Neural progenitor cell (in vitro differentiated cells): ENCODE measurements at regions not wholly inside any gene's neighbourhood (a gene's known extent, or its start where the extent isn't known, plus 50 kb on each side); places are given as distances from the start of the nearest gene placed in this dataset.

Experiments used
- DNase-seq: peaks from one replicate; pipeline ENCODE4 v3.0.0-alpha.2; 2016; ENCODE audit warnings: low spot score
- H2AFZ ChIP-seq: fragments of 200-600 bp; sonication (generic); replicated peaks from 2 replicates; pipeline ENCODE4 v1.6.1; 2016; ENCODE audit warnings: antibody characterized with exemption
- H3F3A ChIP-seq: fragments of 200-600 bp; sonication (generic); 2 replicates; pipeline ENCODE4 v1.6.1; 2016; ENCODE audit warnings: antibody characterized with exemption, low read depth
- H3K27ac ChIP-seq: fragments of 200-600 bp; sonication (generic); 2 replicates; pipeline ENCODE4 v1.5.1; 2016; ENCODE audit warnings: mild to moderate bottlenecking
- H3K27me3 ChIP-seq: fragments of 200-600 bp; sonication (generic); 2 replicates; pipeline ENCODE4 v1.6.1; 2016; ENCODE audit warnings: mild to moderate bottlenecking, moderate library complexity
- H3K36me3 ChIP-seq: fragments of 200-600 bp; sonication (generic); 2 replicates; pipeline ENCODE4 v1.5.1; 2016
- H3K4me1 ChIP-seq: fragments of 200-600 bp; sonication (generic); 2 replicates; pipeline ENCODE4 v1.6.1; 2016; ENCODE audit warnings: mixed run types
- H3K4me2 ChIP-seq: fragments of 200-600 bp; sonication (generic); 2 replicates; pipeline ENCODE4 v1.6.1; 2016
- H3K4me3 ChIP-seq: fragments of 200-600 bp; sonication (generic); 2 replicates; pipeline ENCODE4 v1.5.1; 2016
- H3K79me2 ChIP-seq: fragments of 200-600 bp; sonication (generic); 2 replicates; pipeline ENCODE4 v1.6.1; 2016; ENCODE audit warnings: low read depth
- H3K9ac ChIP-seq: fragments of 200-600 bp; sonication (generic); 2 replicates; pipeline ENCODE4 v1.6.1; 2016
- H3K9me3 ChIP-seq: fragments of 200-600 bp; sonication (generic); 2 replicates; pipeline ENCODE4 v1.5.1; 2016; ENCODE audit warnings: low read depth
- H4K20me1 ChIP-seq: fragments of 200-600 bp; sonication (generic); 2 replicates; pipeline ENCODE4 v1.6.1; 2016; ENCODE audit warnings: low read depth
- H3K27ac Mint-ChIP-seq: 3 replicates; pipeline ENCODE4 v1.8.0; 2021; ENCODE audit warnings: mixed read lengths
- H3K27me3 Mint-ChIP-seq: 2 replicates; pipeline ENCODE4 v1.8.0; 2022; ENCODE audit warnings: low read depth, mild to moderate bottlenecking, inconsistent platforms, moderate library complexity, mixed read lengths; ENCODE audit not compliant: insufficient read depth
- H3K36me3 Mint-ChIP-seq: 3 replicates; pipeline ENCODE4 v1.8.0; 2021; ENCODE audit warnings: mixed read lengths
- H3K4me1 Mint-ChIP-seq: 3 replicates; pipeline ENCODE4 v1.8.0; 2021; ENCODE audit warnings: mixed read lengths
- H3K4me3 Mint-ChIP-seq: 3 replicates; pipeline ENCODE4 v1.8.0; 2021; ENCODE audit warnings: mild to moderate bottlenecking, moderate library complexity, mixed read lengths
- H3K9me3 Mint-ChIP-seq: 3 replicates; pipeline ENCODE4 v1.8.0; 2020; ENCODE audit warnings: mixed read lengths
- CTCF ChIP-seq: fragments of 200-600 bp; sonication (generic); IDR thresholded peaks from 2 replicates; pipeline ENCODE4 v1.5.1; 2017; ENCODE audit warnings: antibody characterized with exemption, mild to moderate bottlenecking
- EZH2 ChIP-seq: fragments of 200-600 bp; sonication (generic); IDR thresholded peaks from 2 replicates; pipeline ENCODE4 v1.6.1; 2017; ENCODE audit warnings: antibody characterized with exemption, mild to moderate bottlenecking, moderate library complexity
- EZH2phosphoT487 ChIP-seq: fragments of 200-600 bp; sonication (generic); IDR thresholded peaks from 2 replicates; pipeline ENCODE4 v1.6.1; 2017; ENCODE audit warnings: antibody characterized with exemption

GRCh38 chr3:84236261-84236660 is 722.5 kb upstream of the CADM2 start:
- Histone ChIP-seq H3K9ac (no peak overlapping the region), H2AFZ (no peak overlapping the region), H3K4me1 (no peaks in the 10 kb centered on the region), H3K79me2 (no peaks in the 10 kb centered on the region), H3F3A (no peaks in the 10 kb centered on the region), H4K20me1 (no peaks in the 10 kb centered on the region), H3K4me2 (no peak overlapping the region), H3K4me3 (no peak overlapping the region), H3K27ac (no peak overlapping the region), H3K27me3 (no peaks in the 10 kb centered on the region), H3K9me3 (no peaks in the 10 kb centered on the region), H3K36me3 (no peaks in the 10 kb centered on the region)
- Mint-ChIP-seq H3K27me3 (peaks cover 3% of the 10 kb centered on the region), H3K4me1 (no peaks in the 10 kb centered on the region), H3K9me3 (no peaks in the 10 kb centered on the region), H3K36me3 (no peaks in the 10 kb centered on the region), H3K4me3 (no peak overlapping the region), H3K27ac (no peak overlapping the region)
- no peak for TF ChIP-seq EZH2
- no peak for TF ChIP-seq CTCF
- TF ChIP-seq EZH2phosphoT487 = no peak
- DNase-seq = no peak

GRCh38 chr3:84245789-84246188 is 713.0 kb upstream of the CADM2 start:
- Histone ChIP-seq H3F3A (no peaks in the 10 kb centered on the region), H3K27ac (no peak overlapping the region), H3K4me3 (no peak overlapping the region), H3K79me2 (no peaks in the 10 kb centered on the region), H2AFZ (no peak overlapping the region), H4K20me1 (no peaks in the 10 kb centered on the region), H3K36me3 (no peaks in the 10 kb centered on the region), H3K9ac (no peak overlapping the region), H3K9me3 (no peaks in the 10 kb centered on the region), H3K4me1 (no peaks in the 10 kb centered on the region), H3K27me3 (no peaks in the 10 kb centered on the region), H3K4me2 (no peak overlapping the region)
- H3K4me3 Mint-ChIP-seq = no peak overlapping the region
- TF ChIP-seq EZH2phosphoT487 = no peak
- no peak overlapping the region for H3K27ac Mint-ChIP-seq
- no peaks in the 10 kb centered on the region for H3K36me3 Mint-ChIP-seq
- no peak for DNase-seq
- no peaks in the 10 kb centered on the region for H3K4me1 Mint-ChIP-seq
- H3K27me3 Mint-ChIP-seq = no peaks in the 10 kb centered on the region
- H3K9me3 Mint-ChIP-seq = peaks cover 5% of the 10 kb centered on the region

- H3K36me3 Mint-ChIP-seq = no peaks in the 10 kb centered on the region
- Histone ChIP-seq H2AFZ (no peak overlapping the region), H3K9me3 (no peaks in the 10 kb centered on the region), H3K27me3 (no peaks in the 10 kb centered on the region), H3K79me2 (no peaks in the 10 kb centered on the region), H3F3A (no peaks in the 10 kb centered on the region), H4K20me1 (no peaks in the 10 kb centered on the region), H3K36me3 (no peaks in the 10 kb centered on the region), H3K9ac (no peak overlapping the region), H3K4me1 (no peaks in the 10 kb centered on the region), H3K4me3 (no peak overlapping the region), H3K27ac (no peak overlapping the region), H3K4me2 (no peak overlapping the region)
- H3K4me1 Mint-ChIP-seq = no peaks in the 10 kb centered on the region
- TF ChIP-seq EZH2 = no peak
- no peak for TF ChIP-seq CTCF
- TF ChIP-seq EZH2phosphoT487 = no peak
- DNase-seq = no peak
- no peaks in the 10 kb centered on the region for H3K27me3 Mint-ChIP-seq
- H3K4me3 Mint-ChIP-seq = no peak overlapping the region
- H3K27ac Mint-ChIP-seq = no peak overlapping the region
- no peaks in the 10 kb centered on the region for H3K9me3 Mint-ChIP-seq
Observed at GRCh38 chr3:84260596-84260995, 698.2 kb upstream of the CADM2 start.

GRCh38 chr3:84265768-84266167 is 693.0 kb upstream of the CADM2 start:
- Mint-ChIP-seq H3K4me3 (no peak overlapping the region), H3K9me3 (no peaks in the 10 kb centered on the region), H3K27ac (no peak overlapping the region), H3K36me3 (no peaks in the 10 kb centered on the region), H3K27me3 (no peaks in the 10 kb centered on the region), H3K4me1 (no peaks in the 10 kb centered on the region)
- Histone ChIP-seq H3F3A (no peaks in the 10 kb centered on the region), H3K4me3 (no peak overlapping the region), H4K20me1 (no peaks in the 10 kb centered on the region), H3K36me3 (no peaks in the 10 kb centered on the region), H3K9me3 (no peaks in the 10 kb centered on the region), H3K27me3 (no peaks in the 10 kb centered on the region), H3K9ac (no peak overlapping the region), H3K27ac (no peak overlapping the region), H3K4me2 (no peak overlapping the region), H2AFZ (no peak overlapping the region), H3K4me1 (no peaks in the 10 kb centered on the region), H3K79me2 (no peaks in the 10 kb centered on the region)
- TF ChIP-seq EZH2phosphoT487 (no peak), CTCF (no peak), EZH2 (no peak)
- DNase-seq = no peak
